Glutamatergic neuron (in vitro differentiated cells): ENCODE measurements at regions not wholly inside any gene's neighbourhood (a gene's known extent, or its start where the extent isn't known, plus 50 kb on each side); places are given as distances from the start of the nearest gene placed in this dataset.

Experiments
- DNase-seq: peaks from one replicate; pipeline ENCODE4 v3.0.0; 2022
- H3K27ac Mint-ChIP-seq: one replicate; pipeline ENCODE4 v1.8.0; 2020; ENCODE audit warnings: mild to moderate bottlenecking, mixed read lengths, inconsistent platforms; ENCODE audit not compliant: unreplicated experiment
- H3K27me3 Mint-ChIP-seq: one replicate; pipeline ENCODE4 v1.8.0; 2020; ENCODE audit warnings: mild to moderate bottlenecking, moderate library complexity, mixed read lengths, inconsistent platforms; ENCODE audit not compliant: unreplicated experiment
- H3K36me3 Mint-ChIP-seq: one replicate; pipeline ENCODE4 v1.8.0; 2020; ENCODE audit warnings: mild to moderate bottlenecking, mixed read lengths, inconsistent platforms; ENCODE audit not compliant: unreplicated experiment
- H3K4me1 Mint-ChIP-seq: one replicate; pipeline ENCODE4 v1.8.0; 2020; ENCODE audit warnings: mild to moderate bottlenecking, low read depth, mixed read lengths, inconsistent platforms; ENCODE audit not compliant: unreplicated experiment
- H3K4me3 Mint-ChIP-seq: one replicate; pipeline ENCODE4 v1.8.0; 2020; ENCODE audit warnings: mild to moderate bottlenecking, mixed read lengths, inconsistent platforms; ENCODE audit not compliant: unreplicated experiment
- H3K9me3 Mint-ChIP-seq: one replicate; pipeline ENCODE4 v1.8.0; 2020; ENCODE audit warnings: mild to moderate bottlenecking, moderate library complexity, mixed read lengths, inconsistent platforms; ENCODE audit not compliant: unreplicated experiment
- TF ChIP-seq, protein P1 (sequence below): fragments of 200-600 bp; sonication (generic); IDR thresholded peaks from one replicate; pipeline ENCODE4 v1.5.0; 2021; ENCODE audit not compliant: partially characterized antibody, unreplicated experiment

GRCh38 chr1:115499253-115499652, 142.5 kb upstream of the VANGL1 start:
- no peak for DNase-seq
- Mint-ChIP-seq H3K4me3 (no peak overlapping the region), H3K27me3 (no peaks in the 10 kb centered on the region), H3K27ac (no peak overlapping the region), H3K36me3 (no peaks in the 10 kb centered on the region), H3K4me1 (no peaks in the 10 kb centered on the region), H3K9me3 (no peaks in the 10 kb centered on the region)
- TF ChIP-seq, protein P1, sequence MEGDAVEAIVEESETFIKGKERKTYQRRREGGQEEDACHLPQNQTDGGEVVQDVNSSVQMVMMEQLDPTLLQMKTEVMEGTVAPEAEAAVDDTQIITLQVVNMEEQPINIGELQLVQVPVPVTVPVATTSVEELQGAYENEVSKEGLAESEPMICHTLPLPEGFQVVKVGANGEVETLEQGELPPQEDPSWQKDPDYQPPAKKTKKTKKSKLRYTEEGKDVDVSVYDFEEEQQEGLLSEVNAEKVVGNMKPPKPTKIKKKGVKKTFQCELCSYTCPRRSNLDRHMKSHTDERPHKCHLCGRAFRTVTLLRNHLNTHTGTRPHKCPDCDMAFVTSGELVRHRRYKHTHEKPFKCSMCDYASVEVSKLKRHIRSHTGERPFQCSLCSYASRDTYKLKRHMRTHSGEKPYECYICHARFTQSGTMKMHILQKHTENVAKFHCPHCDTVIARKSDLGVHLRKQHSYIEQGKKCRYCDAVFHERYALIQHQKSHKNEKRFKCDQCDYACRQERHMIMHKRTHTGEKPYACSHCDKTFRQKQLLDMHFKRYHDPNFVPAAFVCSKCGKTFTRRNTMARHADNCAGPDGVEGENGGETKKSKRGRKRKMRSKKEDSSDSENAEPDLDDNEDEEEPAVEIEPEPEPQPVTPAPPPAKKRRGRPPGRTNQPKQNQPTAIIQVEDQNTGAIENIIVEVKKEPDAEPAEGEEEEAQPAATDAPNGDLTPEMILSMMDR, result no peak

- H3K27ac Mint-ChIP-seq, result no peak overlapping the region
These were observed 144.8 kb upstream of the VANGL1 start for GRCh38 chr1:115496904-115497527.

DNA sequence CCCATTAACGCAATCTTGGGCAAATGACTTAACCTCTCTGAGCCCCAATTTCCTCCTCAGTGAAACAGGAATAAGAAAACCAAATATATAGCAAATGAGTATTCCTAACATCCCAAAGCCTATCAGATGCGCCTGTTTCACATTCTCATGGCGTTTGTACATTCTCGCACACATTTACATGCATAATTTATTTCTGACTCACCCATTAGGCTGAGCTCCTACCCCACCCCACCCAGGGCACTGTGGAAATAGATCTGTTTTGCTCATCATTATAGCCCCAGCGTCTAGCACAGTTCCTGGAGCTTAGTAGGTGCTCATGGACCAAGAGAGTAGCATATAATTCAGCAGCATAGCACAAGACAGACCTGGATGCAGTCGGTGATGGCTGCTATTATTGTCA, 146.1 kb upstream of the VANGL1 start:
- no peak for DNase-seq
- no peak overlapping the region for H3K4me3 Mint-ChIP-seq
- TF ChIP-seq, protein P1, result no peak
- no peak overlapping the region for H3K27ac Mint-ChIP-seq
- H3K9me3 Mint-ChIP-seq, result no peaks in the 10 kb centered on the region
- no peaks in the 10 kb centered on the region for H3K36me3 Mint-ChIP-seq
- no peaks in the 10 kb centered on the region for H3K27me3 Mint-ChIP-seq
- no peaks in the 10 kb centered on the region for H3K4me1 Mint-ChIP-seq

More at GRCh38 chr1:115496904-115497527, 144.8 kb upstream of the VANGL1 start:
- DNase-seq, result no peak
- TF ChIP-seq, protein P1, result no peak
- H3K27me3 Mint-ChIP-seq, result no peaks in the 10 kb centered on the region
- H3K36me3 Mint-ChIP-seq, result no peaks in the 10 kb centered on the region
- H3K4me3 Mint-ChIP-seq, result no peak overlapping the region
- H3K4me1 Mint-ChIP-seq, result no peaks in the 10 kb centered on the region
- no peaks in the 10 kb centered on the region for H3K9me3 Mint-ChIP-seq

GRCh38 chr1:115495111-115495510, 146.7 kb upstream of the VANGL1 start:
- Mint-ChIP-seq H3K27ac (no peak overlapping the region), H3K9me3 (no peaks in the 10 kb centered on the region), H3K4me3 (no peak overlapping the region), H3K36me3 (no peaks in the 10 kb centered on the region), H3K27me3 (no peaks in the 10 kb centered on the region), H3K4me1 (no peaks in the 10 kb centered on the region)
- TF ChIP-seq, protein P1, result no peak
- no peak for DNase-seq

GRCh38 chr1:115493834-115494233, 147.9 kb upstream of the VANGL1 start:
- H3K27ac Mint-ChIP-seq, result no peak overlapping the region
- DNase-seq, result no peak
- H3K27me3 Mint-ChIP-seq, result no peaks in the 10 kb centered on the region
- H3K4me1 Mint-ChIP-seq, result no peaks in the 10 kb centered on the region
- TF ChIP-seq, protein P1, result no peak
- H3K9me3 Mint-ChIP-seq, result peaks cover 2% of the 10 kb centered on the region
- H3K36me3 Mint-ChIP-seq, result no peaks in the 10 kb centered on the region
- H3K4me3 Mint-ChIP-seq, result no peak overlapping the region
